ENCODE measurements at regions not wholly inside any gene's neighbourhood (a gene's known extent, or its start where the extent isn't known, plus 50 kb on each side); places are given as distances from the start of the nearest gene placed in this dataset.

DNA sequence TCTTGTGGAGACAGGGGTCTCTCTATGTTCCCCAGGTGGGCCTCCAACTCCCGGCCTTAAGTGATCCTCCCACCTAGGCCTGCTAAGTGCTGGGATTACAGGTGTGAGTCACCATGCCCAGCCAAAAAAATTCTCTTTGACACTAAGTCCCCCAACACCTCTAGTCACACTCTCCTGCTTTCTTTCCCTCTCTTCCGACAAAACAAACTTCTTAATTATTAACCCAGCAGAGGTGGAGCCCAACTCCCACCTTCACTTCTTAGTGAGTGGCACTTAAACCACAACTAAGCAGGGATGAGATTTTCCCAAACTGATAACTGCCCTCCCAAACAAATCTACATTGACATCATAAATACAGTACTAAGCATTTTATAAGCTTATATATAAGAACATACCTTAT lies 60.5 kb upstream of the PMAIP1 start:
- TF ChIP-seq SIN3A (IDR thresholded peaks at IDR 0.05; ENCODE audit: borderline replicate concordance, low read depth, low read length): no peak
- TF ChIP-seq EZH2phosphoT487 (IDR thresholded peaks at IDR 0.05; ENCODE audit: borderline replicate concordance, low read depth): no peak
- TF ChIP-seq, protein P1, sequence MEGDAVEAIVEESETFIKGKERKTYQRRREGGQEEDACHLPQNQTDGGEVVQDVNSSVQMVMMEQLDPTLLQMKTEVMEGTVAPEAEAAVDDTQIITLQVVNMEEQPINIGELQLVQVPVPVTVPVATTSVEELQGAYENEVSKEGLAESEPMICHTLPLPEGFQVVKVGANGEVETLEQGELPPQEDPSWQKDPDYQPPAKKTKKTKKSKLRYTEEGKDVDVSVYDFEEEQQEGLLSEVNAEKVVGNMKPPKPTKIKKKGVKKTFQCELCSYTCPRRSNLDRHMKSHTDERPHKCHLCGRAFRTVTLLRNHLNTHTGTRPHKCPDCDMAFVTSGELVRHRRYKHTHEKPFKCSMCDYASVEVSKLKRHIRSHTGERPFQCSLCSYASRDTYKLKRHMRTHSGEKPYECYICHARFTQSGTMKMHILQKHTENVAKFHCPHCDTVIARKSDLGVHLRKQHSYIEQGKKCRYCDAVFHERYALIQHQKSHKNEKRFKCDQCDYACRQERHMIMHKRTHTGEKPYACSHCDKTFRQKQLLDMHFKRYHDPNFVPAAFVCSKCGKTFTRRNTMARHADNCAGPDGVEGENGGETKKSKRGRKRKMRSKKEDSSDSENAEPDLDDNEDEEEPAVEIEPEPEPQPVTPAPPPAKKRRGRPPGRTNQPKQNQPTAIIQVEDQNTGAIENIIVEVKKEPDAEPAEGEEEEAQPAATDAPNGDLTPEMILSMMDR (IDR thresholded peaks at IDR 0.05): no peak
- TF ChIP-seq MXI1 (IDR thresholded peaks at IDR 0.05; ENCODE audit: low read depth, low read length): no peak
- TF ChIP-seq, protein P2, sequence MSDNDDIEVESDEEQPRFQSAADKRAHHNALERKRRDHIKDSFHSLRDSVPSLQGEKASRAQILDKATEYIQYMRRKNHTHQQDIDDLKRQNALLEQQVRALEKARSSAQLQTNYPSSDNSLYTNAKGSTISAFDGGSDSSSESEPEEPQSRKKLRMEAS (IDR thresholded peaks at IDR 0.05; ENCODE audit: low read depth): no peak
- no peak for TF ChIP-seq TAF1 (IDR thresholded peaks at IDR 0.05; ENCODE audit: borderline replicate concordance, low read depth, low read length)
- TF ChIP-seq, protein P3, sequence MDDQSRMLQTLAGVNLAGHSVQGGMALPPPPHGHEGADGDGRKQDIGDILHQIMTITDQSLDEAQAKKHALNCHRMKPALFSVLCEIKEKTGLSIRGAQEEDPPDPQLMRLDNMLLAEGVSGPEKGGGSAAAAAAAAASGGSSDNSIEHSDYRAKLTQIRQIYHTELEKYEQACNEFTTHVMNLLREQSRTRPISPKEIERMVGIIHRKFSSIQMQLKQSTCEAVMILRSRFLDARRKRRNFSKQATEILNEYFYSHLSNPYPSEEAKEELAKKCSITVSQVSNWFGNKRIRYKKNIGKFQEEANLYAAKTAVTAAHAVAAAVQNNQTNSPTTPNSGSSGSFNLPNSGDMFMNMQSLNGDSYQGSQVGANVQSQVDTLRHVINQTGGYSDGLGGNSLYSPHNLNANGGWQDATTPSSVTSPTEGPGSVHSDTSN (IDR thresholded peaks at IDR 0.05): no peak
- TF ChIP-seq RCOR1 (IDR thresholded peaks at IDR 0.05; ENCODE audit: low read length): no peak
- TF ChIP-seq FOXM1 (IDR thresholded peaks at IDR 0.05; ENCODE audit: low read depth): no peak
- TF ChIP-seq FOSL2 (IDR thresholded peaks at IDR 0.05; ENCODE audit: borderline replicate concordance, low read depth): no peak
- no peak for TF ChIP-seq POLR2AphosphoS5 (IDR thresholded peaks at IDR 0.05; ENCODE audit: low read depth, low read length)
- no peak for TF ChIP-seq MEF2A (IDR thresholded peaks at IDR 0.05; ENCODE audit: borderline replicate concordance, low read depth)
- no peak for TF ChIP-seq EP300 (IDR thresholded peaks at IDR 0.05; ENCODE audit: borderline replicate concordance in 1 of 2, low read depth in 1 of 2, low read length in 1 of 2)
- TF ChIP-seq SMC3 (IDR thresholded peaks at IDR 0.05; ENCODE audit: low read depth, low read length): no peak
